A549 (cell line): ENCODE measurements at regions not wholly inside any gene's neighbourhood (a gene's known extent, or its start where the extent isn't known, plus 50 kb on each side); places are given as distances from the start of the nearest gene placed in this dataset.

ENCODE experiments used
- BHLHE40 ChIP-seq: IDR thresholded peaks from 2 replicates; pipeline ENCODE4 v1.6.1; 2012; ENCODE audit warnings: low read depth, low read length, inconsistent platforms
- CHD2 ChIP-seq: fragments of 150-350 bp; IDR thresholded peaks from 2 replicates; pipeline ENCODE4 v1.6.1; 2014; ENCODE audit warnings: low read length; ENCODE audit not compliant: partially characterized antibody
- CTCF ChIP-seq: fragments of >200 bp; sonication (Bioruptor Twin); formaldehyde crosslinking; IDR thresholded peaks from 3 replicates; pipeline ENCODE4 v1.5.1; 2016
- HDAC2 ChIP-seq: fragments of 200-600 bp; sonication (generic); IDR thresholded peaks from 2 replicates; pipeline ENCODE4 v1.6.1; 2016
- HOXA7 ChIP-seq: fragments of 250-450 bp; sonication (Bioruptor Pico); IDR thresholded peaks from 2 replicates; pipeline ENCODE4 v1.5.0; 2020; ENCODE audit warnings: mild to moderate bottlenecking, moderate library complexity
- MAX ChIP-seq: IDR thresholded peaks from 2 replicates; pipeline ENCODE4 v1.6.1; 2012
- MAZ ChIP-seq: fragments of 150-350 bp; IDR thresholded peaks from 2 replicates; pipeline ENCODE4 v1.6.1; 2014; ENCODE audit warnings: antibody characterized with exemption, low read depth, low read length, borderline replicate concordance
- NFE2L2 ChIP-seq: fragments of 150-350 bp; conservative IDR thresholded peaks from 2 replicates; pipeline ENCODE4 v1.6.1; 2014; ENCODE audit warnings: low read length
- POLR2A ChIP-seq: IDR thresholded peaks from 2 replicates; pipeline ENCODE4 v1.6.1; 2012; ENCODE audit warnings: mild to moderate bottlenecking, low read length
- REST ChIP-seq: fragments of 200-600 bp; sonication (generic); IDR thresholded peaks from 2 replicates; pipeline ENCODE4 v1.6.1; 2016; ENCODE audit warnings: antibody characterized with exemption, mild to moderate bottlenecking, moderate library complexity
- ZFP36 ChIP-seq: fragments of 450-650 bp; IDR thresholded peaks from 2 replicates; pipeline ENCODE4 v1.6.1; 2014; ENCODE audit warnings: borderline replicate concordance; ENCODE audit not compliant: partially characterized antibody
- ZNF302 ChIP-seq: fragments of 250-450 bp; sonication (Bioruptor Pico); IDR thresholded peaks from 2 replicates; pipeline ENCODE4 v1.9.0; 2021; ENCODE audit warnings: inconsistent platforms, mild to moderate bottlenecking, moderate library complexity
- ZSCAN20 ChIP-seq: fragments of 250-450 bp; sonication (Bioruptor Pico); IDR thresholded peaks from 2 replicates; pipeline ENCODE4 v1.8.0; 2022; ENCODE audit warnings: mild to moderate bottlenecking, moderate library complexity
- TF ChIP-seq, protein P1 (sequence below): IDR thresholded peaks from 2 replicates; pipeline ENCODE4 v1.6.1; 2012; ENCODE audit warnings: low read depth, borderline replicate concordance

- TF ChIP-seq CTCF = no peak
- no peak for TF ChIP-seq REST
- TF ChIP-seq HOXA7 (CRISPR knock-in tag) = no peak
- no peak for TF ChIP-seq HDAC2
- TF ChIP-seq POLR2A = no peak
- no peak for TF ChIP-seq ZFP36
- no peak for TF ChIP-seq ZNF302 (CRISPR knock-in tag)
- no peak for TF ChIP-seq MAX
- TF ChIP-seq CHD2 = no peak
- no peak for TF ChIP-seq BHLHE40
- TF ChIP-seq ZSCAN20 (CRISPR knock-in tag) = no peak
- TF ChIP-seq, protein P1, sequence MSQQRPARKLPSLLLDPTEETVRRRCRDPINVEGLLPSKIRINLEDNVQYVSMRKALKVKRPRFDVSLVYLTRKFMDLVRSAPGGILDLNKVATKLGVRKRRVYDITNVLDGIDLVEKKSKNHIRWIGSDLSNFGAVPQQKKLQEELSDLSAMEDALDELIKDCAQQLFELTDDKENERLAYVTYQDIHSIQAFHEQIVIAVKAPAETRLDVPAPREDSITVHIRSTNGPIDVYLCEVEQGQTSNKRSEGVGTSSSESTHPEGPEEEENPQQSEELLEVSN = no peak
- no peak for TF ChIP-seq MAZ
- no peak for TF ChIP-seq NFE2L2
These were observed 643.4 kb downstream of the ACTR3B start for GRCh38 chr7:153402721-153403541.
